GM19328 (cell line): ENCODE measurements at regions not wholly inside any gene's neighbourhood (a gene's known extent, or its start where the extent isn't known, plus 50 kb on each side); places are given as distances from the start of the nearest gene placed in this dataset.

Experiments used
- ATAC-seq: cut with Tn5 transposase; IDR thresholded peaks from one replicate; pipeline ENCODE4 v1.9.1; 2021; ENCODE audit warnings: mild to moderate bottlenecking, moderate library complexity; ENCODE audit not compliant: unreplicated experiment

- no peak for ATAC-seq
These were observed 338.7 kb downstream of the CDH2 start for GRCh38 chr18:27838225-27838624.

GRCh38 chr18:27826101-27826500 lies 350.8 kb downstream of the CDH2 start:
- ATAC-seq: no peak

- no peak for ATAC-seq
These were observed 351.2 kb downstream of the CDH2 start for GRCh38 chr18:27825689-27826088.

- ATAC-seq: no peak
These were observed 351.9 kb downstream of the CDH2 start for GRCh38 chr18:27824841-27825681.

GRCh38 chr18:27824275-27824674 lies 352.7 kb downstream of the CDH2 start:
- ATAC-seq: no peak

GRCh38 chr18:27823053-27823452 lies 353.9 kb downstream of the CDH2 start:
- no peak for ATAC-seq

GRCh38 chr18:27808683-27809082 lies 368.2 kb downstream of the CDH2 start:
- no peak for ATAC-seq

- no peak for ATAC-seq
These were observed 373.0 kb downstream of the CDH2 start for GRCh38 chr18:27803957-27804356.

- ATAC-seq: no peak
These were observed 379.4 kb downstream of the CDH2 start for GRCh38 chr18:27797484-27797883.

GRCh38 chr18:27794181-27794926 lies 382.6 kb downstream of the CDH2 start:
- ATAC-seq: no peak

- no peak for ATAC-seq
These were observed 383.7 kb downstream of the CDH2 start for GRCh38 chr18:27793013-27793785.

GRCh38 chr18:27789406-27789805 lies 387.5 kb downstream of the CDH2 start:
- no peak for ATAC-seq

GRCh38 chr18:27787547-27787946 lies 389.4 kb downstream of the CDH2 start:
- no peak for ATAC-seq

- no peak for ATAC-seq
These were observed 391.0 kb downstream of the CDH2 start for GRCh38 chr18:27785815-27786471.

- no peak for ATAC-seq
These were observed 396.7 kb downstream of the CDH2 start for GRCh38 chr18:27780061-27780745.

- no peak for ATAC-seq
These were observed 398.0 kb downstream of the CDH2 start for GRCh38 chr18:27778925-27779324.

GRCh38 chr18:27778441-27778840 lies 398.5 kb downstream of the CDH2 start:
- ATAC-seq: no peak

- no peak for ATAC-seq
These were observed 404.8 kb downstream of the CDH2 start for GRCh38 chr18:27772081-27772480.

GRCh38 chr18:27771571-27771970 lies 405.4 kb downstream of the CDH2 start:
- ATAC-seq: no peak

GRCh38 chr18:27769152-27769551 lies 407.8 kb downstream of the CDH2 start:
- ATAC-seq: no peak
